Endothelial cell (in vitro differentiated cells): ENCODE measurements at regions not wholly inside any gene's neighbourhood (a gene's known extent, or its start where the extent isn't known, plus 50 kb on each side); places are given as distances from the start of the nearest gene placed in this dataset.

Experiments used
- DNase-seq: peaks from one replicate; pipeline ENCODE4 v3.0.0; 2021; ENCODE audit warnings: low spot score
- H3K27ac Mint-ChIP-seq: one replicate; pipeline ENCODE4 v1.8.0; 2021; ENCODE audit warnings: mixed read lengths, inconsistent platforms; ENCODE audit not compliant: unreplicated experiment
- H3K27me3 Mint-ChIP-seq: one replicate; pipeline ENCODE4 v1.8.0; 2021; ENCODE audit warnings: mild to moderate bottlenecking, moderate library complexity, mixed read lengths, inconsistent platforms; ENCODE audit not compliant: unreplicated experiment
- H3K36me3 Mint-ChIP-seq: one replicate; pipeline ENCODE4 v1.8.0; 2021; ENCODE audit warnings: mild to moderate bottlenecking, low read depth, mixed read lengths, inconsistent platforms; ENCODE audit not compliant: unreplicated experiment
- H3K4me1 Mint-ChIP-seq: one replicate; pipeline ENCODE4 v1.8.0; 2021; ENCODE audit warnings: mild to moderate bottlenecking, mixed read lengths, inconsistent platforms; ENCODE audit not compliant: unreplicated experiment
- H3K4me3 Mint-ChIP-seq: one replicate; pipeline ENCODE4 v1.8.0; 2021; ENCODE audit warnings: mild to moderate bottlenecking, mixed read lengths, inconsistent platforms; ENCODE audit not compliant: unreplicated experiment
- H3K9me3 Mint-ChIP-seq: one replicate; pipeline ENCODE4 v1.8.0; 2021; ENCODE audit warnings: mixed read lengths, inconsistent platforms; ENCODE audit not compliant: unreplicated experiment
- TF ChIP-seq, protein P1 (sequence below): fragments of 200-600 bp; sonication (generic); IDR thresholded peaks from one replicate; pipeline ENCODE4 v1.5.0; 2021; ENCODE audit warnings: antibody characterized with exemption; ENCODE audit not compliant: unreplicated experiment

DNA sequence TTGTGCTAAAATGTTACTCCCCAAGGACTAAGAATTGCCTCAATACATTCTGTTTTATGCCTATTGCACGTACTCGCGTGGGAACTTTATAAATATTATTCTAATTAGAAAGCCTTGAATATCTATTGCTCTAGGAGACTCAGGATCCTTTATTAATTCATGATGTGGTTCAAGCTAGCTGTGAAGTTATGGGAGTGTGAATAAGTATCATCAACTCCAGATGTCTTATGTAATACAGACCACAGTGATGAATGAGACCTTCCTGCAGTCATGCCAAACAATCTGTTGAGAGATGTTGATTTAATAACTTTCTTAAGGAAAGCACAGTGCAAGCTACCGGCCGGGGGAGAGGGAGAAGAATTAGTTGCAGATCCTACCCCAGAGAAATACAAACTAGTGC, 519.2 kb upstream of the ZP4 start:
- Mint-ChIP-seq H3K36me3 (no peaks in the 10 kb centered on the region), H3K4me3 (no peak overlapping the region), H3K27ac (no peak overlapping the region), H3K27me3 (no peaks in the 10 kb centered on the region), H3K9me3 (no peaks in the 10 kb centered on the region), H3K4me1 (no peaks in the 10 kb centered on the region)
- TF ChIP-seq, protein P1, sequence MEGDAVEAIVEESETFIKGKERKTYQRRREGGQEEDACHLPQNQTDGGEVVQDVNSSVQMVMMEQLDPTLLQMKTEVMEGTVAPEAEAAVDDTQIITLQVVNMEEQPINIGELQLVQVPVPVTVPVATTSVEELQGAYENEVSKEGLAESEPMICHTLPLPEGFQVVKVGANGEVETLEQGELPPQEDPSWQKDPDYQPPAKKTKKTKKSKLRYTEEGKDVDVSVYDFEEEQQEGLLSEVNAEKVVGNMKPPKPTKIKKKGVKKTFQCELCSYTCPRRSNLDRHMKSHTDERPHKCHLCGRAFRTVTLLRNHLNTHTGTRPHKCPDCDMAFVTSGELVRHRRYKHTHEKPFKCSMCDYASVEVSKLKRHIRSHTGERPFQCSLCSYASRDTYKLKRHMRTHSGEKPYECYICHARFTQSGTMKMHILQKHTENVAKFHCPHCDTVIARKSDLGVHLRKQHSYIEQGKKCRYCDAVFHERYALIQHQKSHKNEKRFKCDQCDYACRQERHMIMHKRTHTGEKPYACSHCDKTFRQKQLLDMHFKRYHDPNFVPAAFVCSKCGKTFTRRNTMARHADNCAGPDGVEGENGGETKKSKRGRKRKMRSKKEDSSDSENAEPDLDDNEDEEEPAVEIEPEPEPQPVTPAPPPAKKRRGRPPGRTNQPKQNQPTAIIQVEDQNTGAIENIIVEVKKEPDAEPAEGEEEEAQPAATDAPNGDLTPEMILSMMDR = no peak
- DNase-seq = no peak

DNA sequence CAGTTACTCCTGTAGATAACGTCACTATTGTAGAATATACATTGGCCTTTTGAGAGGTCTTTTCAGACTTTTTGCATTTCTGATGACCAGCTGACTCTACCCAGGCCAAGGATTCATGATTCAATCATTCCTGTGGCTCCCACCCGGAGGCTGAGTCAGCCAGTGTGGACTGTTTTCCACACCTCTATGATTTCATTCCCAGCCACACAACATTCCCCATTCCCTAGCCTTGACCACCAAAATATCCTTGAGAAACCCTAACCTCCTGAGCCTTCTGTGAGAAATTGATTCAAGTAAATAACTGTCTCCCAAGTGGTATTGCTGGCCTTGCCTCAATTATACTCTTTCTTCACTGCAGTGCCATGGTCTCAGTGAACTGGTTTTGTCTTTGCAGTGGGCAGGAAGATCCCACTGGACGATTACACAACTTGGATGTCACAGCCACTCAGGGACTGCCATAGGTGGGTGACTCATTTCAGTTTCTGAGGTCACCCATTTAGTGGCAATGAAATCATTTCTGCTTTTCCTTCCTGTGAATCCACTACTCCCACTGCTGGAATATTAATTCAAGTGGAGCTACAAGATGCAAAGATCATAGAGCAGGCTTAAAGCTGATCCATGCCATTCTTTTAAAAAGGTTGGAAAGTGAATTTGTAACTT, 518.6 kb upstream of the ZP4 start:
- H3K4me3 Mint-ChIP-seq = no peak overlapping the region
- H3K36me3 Mint-ChIP-seq = no peaks in the 10 kb centered on the region
- DNase-seq = no peak

DNA sequence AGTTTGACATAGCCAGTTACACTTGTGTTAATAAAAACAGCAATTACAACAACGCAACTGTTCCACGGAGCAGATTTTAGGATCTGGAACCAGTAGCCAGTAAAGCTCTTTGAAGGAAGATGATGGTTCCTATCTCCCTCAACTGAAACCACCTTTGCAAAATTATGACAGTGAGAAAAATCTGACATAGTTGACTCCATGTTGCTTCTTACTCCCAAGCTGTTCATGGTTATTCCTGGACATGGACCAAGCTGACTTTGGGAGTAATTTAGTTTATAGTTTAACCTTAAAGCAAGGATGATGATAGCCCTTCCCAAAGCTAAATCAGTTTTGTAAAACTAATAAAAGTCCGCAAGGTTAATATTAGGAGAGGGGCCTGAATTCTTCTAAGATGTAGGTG, 518.0 kb upstream of the ZP4 start:
- Mint-ChIP-seq H3K4me1 (peaks cover 4% of the 10 kb centered on the region), H3K27me3 (no peaks in the 10 kb centered on the region), H3K36me3 (no peaks in the 10 kb centered on the region), H3K4me3 (no peak overlapping the region), H3K9me3 (no peaks in the 10 kb centered on the region), H3K27ac (no peak overlapping the region)
- DNase-seq = no peak
- TF ChIP-seq, protein P1 = no peak

More for the DNA sequence above, 518.6 kb upstream of the ZP4 start:
- Mint-ChIP-seq H3K27ac (no peak overlapping the region), H3K27me3 (no peaks in the 10 kb centered on the region), H3K9me3 (no peaks in the 10 kb centered on the region), H3K4me1 (peaks cover 4% of the 10 kb centered on the region)
- TF ChIP-seq, protein P1 = no peak

DNA sequence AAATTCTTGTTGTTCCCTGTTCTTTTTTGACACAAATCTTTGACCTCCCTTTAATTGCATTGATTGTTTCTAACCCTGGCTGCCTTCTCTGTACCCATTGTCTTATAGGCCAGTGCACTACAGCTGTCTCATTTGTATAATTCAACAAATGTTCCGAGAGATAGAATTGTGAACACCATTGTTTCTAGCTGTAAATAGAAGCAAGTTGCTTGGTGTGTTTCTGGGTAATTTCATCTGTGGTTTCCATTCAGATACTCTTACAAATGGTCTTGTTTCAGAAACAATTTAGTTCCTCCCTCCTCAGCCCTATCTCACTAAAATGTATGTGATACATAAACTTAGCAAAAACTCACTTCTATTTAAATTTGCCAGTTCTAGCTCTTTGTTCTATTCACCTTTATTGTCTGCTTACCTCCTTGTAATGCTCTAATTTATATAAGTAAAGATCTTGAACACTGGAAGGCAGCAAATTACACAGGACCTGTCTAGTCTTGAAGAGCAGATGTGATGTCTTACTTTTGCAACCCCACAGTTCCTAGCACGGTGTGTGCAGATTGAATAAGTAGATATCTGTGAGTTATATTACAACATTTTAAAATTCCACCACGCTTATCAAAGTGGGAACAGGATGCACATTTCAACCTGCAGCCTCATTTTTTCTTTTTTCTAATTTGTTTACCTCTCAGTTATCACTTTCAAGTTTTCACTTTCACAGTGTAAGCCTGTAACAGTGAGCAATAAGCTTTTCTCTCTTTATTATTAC, 515.6 kb upstream of the ZP4 start:
- Mint-ChIP-seq H3K36me3 (no peaks in the 10 kb centered on the region), H3K27me3 (no peaks in the 10 kb centered on the region), H3K4me1 (peaks cover 4% of the 10 kb centered on the region), H3K9me3 (no peaks in the 10 kb centered on the region), H3K27ac (no peak overlapping the region), H3K4me3 (no peak overlapping the region)
- DNase-seq = no peak
- TF ChIP-seq, protein P1 = no peak

DNA sequence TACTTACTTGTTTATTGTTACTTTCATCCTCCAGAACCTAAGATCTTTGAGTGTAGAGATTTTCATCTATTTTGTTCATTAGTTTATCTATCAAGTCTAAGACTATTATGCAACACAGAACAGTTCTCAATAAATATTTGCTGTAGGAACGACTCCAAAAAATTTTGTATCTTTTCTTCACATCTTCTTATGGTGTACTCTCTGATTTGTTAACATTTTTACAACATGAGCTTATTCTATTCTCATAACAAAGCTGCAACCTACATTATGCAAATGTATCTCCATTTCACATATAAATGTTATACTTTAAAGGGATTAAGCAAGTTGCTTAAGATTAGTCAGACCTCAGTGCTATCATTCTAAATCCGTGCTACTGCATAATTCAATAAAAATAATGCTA, 514.2 kb upstream of the ZP4 start:
- Mint-ChIP-seq H3K27me3 (no peaks in the 10 kb centered on the region), H3K9me3 (no peaks in the 10 kb centered on the region), H3K36me3 (no peaks in the 10 kb centered on the region), H3K27ac (no peak overlapping the region), H3K4me3 (no peak overlapping the region), H3K4me1 (peaks cover 4% of the 10 kb centered on the region)
- TF ChIP-seq, protein P1 = no peak
- no peak for DNase-seq
